ENCODE measurements at regions not wholly inside any gene's neighbourhood (a gene's known extent, or its start where the extent isn't known, plus 50 kb on each side); places are given as distances from the start of the nearest gene placed in this dataset.
"Not testable (repeated sequence)": the region's sequence is repeated elsewhere in the genome, so short reads cannot be mapped to it uniquely, and the experiment has no call there.

GRCh38 chr2:88950010-88950409 is 258.5 kb downstream of the RPIA start:
- no peaks in the 10 kb centered on the region for H3K9me3 Mint-ChIP-seq
- POLR2A ChIA-PET = no interaction called here
- intact Hi-C loops (cut with micrococcal nuclease) = no loop called here
- no peak overlapping the region for H3K27ac Mint-ChIP-seq
- DNase-seq = no peak
- peaks cover 6% of the 10 kb centered on the region for H3K27me3 Mint-ChIP-seq
- no peaks in the 10 kb centered on the region for H3K36me3 Mint-ChIP-seq
- H3K4me1 Mint-ChIP-seq (ENCODE audit: low read depth) = no peaks in the 10 kb centered on the region
- no peak overlapping the region for H3K4me3 Mint-ChIP-seq
- CTCF ChIA-PET = interaction anchor here (1.0 kb wide), 1 partner anchor 70 kb away, joined by 4 read pairs; no protein-coding TSS in a partner anchor

DNA sequence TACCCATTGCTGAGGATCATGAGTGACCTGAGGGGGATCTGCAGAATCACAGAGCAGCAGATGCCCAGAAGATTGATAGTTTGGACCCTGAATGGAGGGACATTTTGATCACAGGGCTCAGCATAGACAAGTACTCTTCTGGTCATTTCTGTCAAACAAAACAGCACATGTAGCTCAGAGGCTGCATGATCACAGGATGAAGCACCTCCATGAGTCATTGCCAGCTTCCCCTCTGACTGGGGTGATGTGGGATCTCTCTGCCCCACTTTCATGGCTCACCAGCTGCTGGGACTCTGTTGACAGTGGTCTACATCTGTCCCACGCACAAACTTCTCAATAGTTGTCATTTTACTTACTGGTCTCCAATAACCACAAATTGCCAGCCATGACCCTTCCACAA is 264.1 kb downstream of the RPIA start:
- ChIA-PET POLR2A (no interaction called here), CTCF (no interaction called here)
- Mint-ChIP-seq H3K4me3 (no peak overlapping the region), H3K9me3 (no peaks in the 10 kb centered on the region), H3K36me3 (no peaks in the 10 kb centered on the region), H3K4me1 (ENCODE audit: low read depth) (no peaks in the 10 kb centered on the region), H3K27me3 (peaks cover 12% of the 10 kb centered on the region), H3K27ac (no peak overlapping the region)
- DNase-seq = no peak
- intact Hi-C loops (cut with micrococcal nuclease) = no loop called here

DNA sequence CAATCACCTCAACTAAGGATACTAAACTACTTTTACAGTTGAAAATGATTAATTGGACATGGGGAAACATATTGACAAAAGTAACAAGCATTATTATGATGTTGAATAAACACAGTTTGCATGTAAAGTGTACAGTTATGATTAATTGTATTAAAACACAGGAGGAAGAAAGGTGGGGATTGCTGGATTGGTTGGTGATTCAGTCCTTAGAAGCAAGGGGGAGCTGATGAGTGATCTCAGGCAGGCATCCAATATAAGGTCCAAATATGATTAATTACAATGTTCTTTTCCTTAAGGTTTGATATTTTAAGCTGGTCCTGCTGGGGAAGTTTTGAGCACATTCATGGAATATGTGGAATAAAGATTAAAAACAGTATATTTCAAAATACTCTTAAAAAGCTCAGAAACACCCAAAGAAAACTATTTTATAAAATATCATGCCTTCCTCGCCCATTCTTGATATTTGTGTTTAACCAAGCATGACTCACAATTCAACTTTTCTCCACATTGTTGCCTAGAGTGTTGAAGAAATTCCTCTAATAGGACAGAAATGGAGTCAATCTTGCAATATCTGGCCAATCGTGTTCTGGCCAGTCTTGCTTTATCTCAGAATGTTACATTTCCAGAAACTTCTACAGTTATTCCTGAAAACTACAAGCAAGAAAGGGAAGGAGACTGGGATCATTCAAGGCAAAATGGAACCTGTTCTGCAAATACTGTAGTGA is 268.2 kb downstream of the RPIA start:
- intact Hi-C loops (cut with micrococcal nuclease) = no loop called here

GRCh38 chr2:88961323-88961722 is 269.9 kb downstream of the RPIA start:
- H3K4me1 Mint-ChIP-seq (ENCODE audit: low read depth); H3K27ac Mint-ChIP-seq; H3K4me3 Mint-ChIP-seq; DNase-seq; H3K9me3 Mint-ChIP-seq; intact Hi-C loops (cut with micrococcal nuclease); POLR2A ChIA-PET; H3K36me3 Mint-ChIP-seq: not testable (repeated sequence)
- peaks cover 11% of the 10 kb centered on the region for H3K27me3 Mint-ChIP-seq
- CTCF ChIA-PET = interaction anchor here (1.3 to 1.5 kb wide), 2 partner anchors 14 to 81 kb away, joined by 3 to 5 read pairs; no protein-coding TSS in a partner anchor

More for the DNA sequence above, 268.2 kb downstream of the RPIA start:
- peaks cover 11% of the 10 kb centered on the region for H3K27me3 Mint-ChIP-seq
- H3K4me1 Mint-ChIP-seq (ENCODE audit: low read depth) = no peaks in the 10 kb centered on the region
- H3K36me3 Mint-ChIP-seq = no peaks in the 10 kb centered on the region
- no peak overlapping the region for H3K4me3 Mint-ChIP-seq
- no peak for DNase-seq
- H3K9me3 Mint-ChIP-seq = no peaks in the 10 kb centered on the region
- ChIA-PET CTCF (no interaction called here), POLR2A (no interaction called here)
- H3K27ac Mint-ChIP-seq = no peak overlapping the region

DNA sequence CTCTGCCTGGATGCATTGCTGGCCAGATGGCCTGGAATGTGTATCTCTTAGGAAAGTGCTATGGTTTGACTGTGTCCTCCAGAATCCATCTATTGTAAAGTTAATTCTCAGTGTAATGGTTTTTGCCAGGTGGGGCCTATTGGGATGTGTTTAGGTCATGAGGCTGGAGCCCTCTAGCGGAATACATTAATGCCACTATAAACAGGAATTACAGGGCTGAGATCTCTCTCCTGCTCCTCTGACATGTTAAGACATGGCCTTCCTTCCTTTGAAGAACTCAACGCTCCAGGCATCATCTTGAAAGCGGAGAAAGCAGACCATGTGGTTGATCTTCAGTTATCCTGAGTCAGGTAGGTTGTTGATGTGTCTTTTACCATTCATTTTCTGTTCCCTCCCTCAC is 276.4 kb downstream of the RPIA start:
- Mint-ChIP-seq H3K36me3 (no peaks in the 10 kb centered on the region), H3K9me3 (no peaks in the 10 kb centered on the region), H3K27ac (no peak overlapping the region), H3K27me3 (peaks cover 9% of the 10 kb centered on the region), H3K4me3 (no peak overlapping the region), H3K4me1 (ENCODE audit: low read depth) (no peaks in the 10 kb centered on the region)
- ChIA-PET CTCF (no interaction called here), POLR2A (no interaction called here)
- no peak for DNase-seq
- intact Hi-C loops (cut with micrococcal nuclease) = no loop called here

GRCh38 chr2:88978011-88978410 is 286.5 kb downstream of the RPIA start:
- H3K4me3 Mint-ChIP-seq; H3K4me1 Mint-ChIP-seq (ENCODE audit: low read depth); H3K9me3 Mint-ChIP-seq; H3K27me3 Mint-ChIP-seq; POLR2A ChIA-PET; DNase-seq; CTCF ChIA-PET; H3K27ac Mint-ChIP-seq; intact Hi-C loops (cut with micrococcal nuclease); H3K36me3 Mint-ChIP-seq: not testable (repeated sequence)

DNA sequence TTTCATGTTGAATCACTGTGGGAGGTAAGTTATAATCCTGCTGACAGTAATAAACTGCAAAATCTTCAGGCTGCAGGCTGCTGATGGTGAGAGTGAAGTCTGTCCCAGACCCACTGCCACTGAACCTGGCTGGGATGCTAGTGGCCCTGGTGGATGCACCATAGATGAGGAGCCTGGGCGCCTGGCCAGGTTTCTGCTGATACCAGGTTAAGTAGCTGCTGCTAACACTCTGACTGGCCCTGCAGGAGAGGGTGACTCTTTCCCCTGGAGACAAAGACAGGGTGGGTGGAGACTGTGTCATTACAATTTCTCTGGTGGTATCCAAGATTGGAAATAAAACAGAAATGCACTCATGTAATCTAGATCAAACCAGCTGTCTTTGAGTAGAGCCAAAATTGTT is 287.0 kb downstream of the RPIA start:
- H3K9me3 Mint-ChIP-seq; intact Hi-C loops (cut with micrococcal nuclease); H3K4me3 Mint-ChIP-seq; CTCF ChIA-PET; POLR2A ChIA-PET; H3K27ac Mint-ChIP-seq; DNase-seq; H3K36me3 Mint-ChIP-seq; H3K4me1 Mint-ChIP-seq (ENCODE audit: low read depth); H3K27me3 Mint-ChIP-seq: not testable (repeated sequence)

- H3K27ac Mint-ChIP-seq, H3K27me3 Mint-ChIP-seq, POLR2A ChIA-PET: not testable (repeated sequence)
Observed at GRCh38 chr2:88984079-88984478, 292.6 kb downstream of the RPIA start.

DNA sequence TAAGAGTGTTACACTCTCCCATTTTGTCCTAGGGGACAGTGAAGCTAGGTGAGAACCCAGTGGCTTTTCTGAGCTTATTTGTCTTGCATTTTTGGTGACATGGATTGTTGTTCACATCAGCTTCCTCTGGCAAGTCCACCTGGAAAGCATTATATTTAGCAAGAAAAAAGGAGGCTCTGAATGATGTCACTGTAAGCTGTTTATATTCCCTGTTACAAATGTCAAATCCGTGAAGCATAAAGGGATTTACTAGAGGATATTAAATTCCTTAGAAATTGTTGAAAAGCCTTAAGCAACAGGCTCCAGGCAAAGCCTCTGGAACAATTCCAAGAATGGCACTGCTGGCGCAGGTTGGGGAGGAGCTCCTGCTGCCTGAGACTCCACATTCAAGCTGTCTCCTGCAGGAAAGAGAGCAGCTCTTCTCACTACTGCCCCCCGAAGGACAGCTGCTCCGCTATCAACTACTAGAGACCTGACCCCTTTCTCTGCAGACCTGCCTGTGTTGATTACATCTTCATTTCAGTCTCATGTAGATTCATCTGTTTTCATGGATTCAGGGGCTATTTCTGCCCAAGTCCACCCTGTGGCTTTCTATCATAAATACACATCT is 295.4 kb downstream of the RPIA start:
- POLR2A ChIA-PET; H3K4me1 Mint-ChIP-seq (ENCODE audit: low read depth); H3K9me3 Mint-ChIP-seq; intact Hi-C loops (cut with micrococcal nuclease); CTCF ChIA-PET; DNase-seq; H3K4me3 Mint-ChIP-seq; H3K36me3 Mint-ChIP-seq; H3K27me3 Mint-ChIP-seq; H3K27ac Mint-ChIP-seq: not testable (repeated sequence)

More at GRCh38 chr2:88984079-88984478, 292.6 kb downstream of the RPIA start:
- H3K4me1 Mint-ChIP-seq (ENCODE audit: low read depth); intact Hi-C loops (cut with micrococcal nuclease); H3K9me3 Mint-ChIP-seq; H3K4me3 Mint-ChIP-seq; CTCF ChIA-PET; H3K36me3 Mint-ChIP-seq; DNase-seq: not testable (repeated sequence)

- intact Hi-C loops (cut with micrococcal nuclease); DNase-seq; H3K4me1 Mint-ChIP-seq (ENCODE audit: low read depth); H3K27me3 Mint-ChIP-seq; H3K4me3 Mint-ChIP-seq; H3K9me3 Mint-ChIP-seq; H3K27ac Mint-ChIP-seq; POLR2A ChIA-PET; H3K36me3 Mint-ChIP-seq; CTCF ChIA-PET: not testable (repeated sequence)
Observed at GRCh38 chr2:88988617-88989016, 297.1 kb downstream of the RPIA start.

DNA sequence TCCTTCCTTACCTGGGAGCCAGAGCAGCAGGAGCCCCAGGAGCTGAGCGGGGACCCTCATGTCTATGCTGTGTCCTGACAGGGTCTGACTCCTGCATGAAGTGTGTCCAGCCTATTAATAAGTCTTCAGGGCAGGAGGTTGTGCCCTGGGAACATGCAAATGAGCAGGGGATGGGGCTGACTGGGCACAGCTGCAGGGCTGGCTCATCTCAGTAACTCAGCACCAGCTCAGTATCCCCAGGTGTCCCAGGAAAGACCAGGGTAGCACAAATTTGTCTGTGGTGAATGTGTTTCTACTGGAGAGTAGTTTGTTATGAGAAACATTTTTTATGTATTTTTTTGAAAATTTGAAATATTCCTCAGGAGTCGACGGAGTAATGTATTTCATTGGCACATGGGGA is 301.3 kb downstream of the RPIA start:
- CTCF ChIA-PET; H3K4me1 Mint-ChIP-seq (ENCODE audit: low read depth); intact Hi-C loops (cut with micrococcal nuclease); H3K27ac Mint-ChIP-seq; H3K9me3 Mint-ChIP-seq; H3K4me3 Mint-ChIP-seq; DNase-seq; H3K27me3 Mint-ChIP-seq; H3K36me3 Mint-ChIP-seq; POLR2A ChIA-PET: not testable (repeated sequence)

DNA sequence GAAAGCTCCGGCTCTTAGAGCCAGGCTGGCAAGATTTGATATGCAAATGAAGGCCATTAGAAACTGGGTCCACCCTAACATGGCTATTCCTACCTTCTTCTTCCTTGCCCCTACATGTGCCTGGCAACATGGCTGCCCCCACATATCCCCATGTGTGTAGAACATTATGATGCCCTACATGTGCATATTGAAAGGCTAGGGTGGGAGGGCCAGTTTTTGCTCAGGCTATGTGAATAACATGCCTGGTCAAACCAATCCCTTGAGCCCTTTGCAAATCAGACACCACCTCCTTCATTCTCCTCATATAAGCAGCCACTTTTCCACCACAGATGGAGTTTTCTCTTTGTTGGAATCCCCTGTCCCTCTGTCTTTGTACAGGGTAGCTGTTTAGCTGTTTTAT is 303.4 kb downstream of the RPIA start:
- CTCF ChIA-PET; H3K27me3 Mint-ChIP-seq; intact Hi-C loops (cut with micrococcal nuclease); H3K9me3 Mint-ChIP-seq; H3K4me3 Mint-ChIP-seq; POLR2A ChIA-PET; H3K27ac Mint-ChIP-seq; DNase-seq; H3K4me1 Mint-ChIP-seq (ENCODE audit: low read depth); H3K36me3 Mint-ChIP-seq: not testable (repeated sequence)

GRCh38 chr2:88996588-88996987 is 305.1 kb downstream of the RPIA start:
- H3K27ac Mint-ChIP-seq; DNase-seq; H3K9me3 Mint-ChIP-seq; H3K36me3 Mint-ChIP-seq; H3K4me1 Mint-ChIP-seq (ENCODE audit: low read depth); POLR2A ChIA-PET; H3K27me3 Mint-ChIP-seq; intact Hi-C loops (cut with micrococcal nuclease); CTCF ChIA-PET; H3K4me3 Mint-ChIP-seq: not testable (repeated sequence)
